ENCODE measurements at regions not wholly inside any gene's neighbourhood (a gene's known extent, or its start where the extent isn't known, plus 50 kb on each side); places are given as distances from the start of the nearest gene placed in this dataset.

GRCh38 chr3:194930377-194931204 lies 244.9 kb downstream of the FAM43A start:
- ChIA-PET POLR2A (no interaction called here), CTCF (no interaction called here)
- DNase-seq (ENCODE audit: extremely low spot score) = no peak
- TF ChIP-seq TARDBP (IDR thresholded peaks at IDR 0.05) (no peak), SUZ12 (IDR thresholded peaks at IDR 0.05) (no peak), BHLHE40 (IDR thresholded peaks at IDR 0.05; ENCODE audit: borderline replicate concordance) (no peak), NFRKB (IDR thresholded peaks at IDR 0.05) (no peak), FOXK2 (IDR thresholded peaks at IDR 0.05) (no peak)

GRCh38 chr3:194931347-194931746 lies 245.7 kb downstream of the FAM43A start:
- CTCF ChIA-PET = no interaction called here
- DNase-seq (ENCODE audit: extremely low spot score) = no peak
- TF ChIP-seq ELF4 (IDR thresholded peaks at IDR 0.05) = no peak
- no peak for TF ChIP-seq TARDBP (IDR thresholded peaks at IDR 0.05)
- no peak for TF ChIP-seq NFRKB (IDR thresholded peaks at IDR 0.05)
- no peak for TF ChIP-seq LEF1 (IDR thresholded peaks at IDR 0.05; ENCODE audit: borderline replicate concordance)
- no peak for TF ChIP-seq FOXK2 (IDR thresholded peaks at IDR 0.05)
- TF ChIP-seq FOXM1 (IDR thresholded peaks at IDR 0.05; ENCODE audit: borderline replicate concordance) = no peak
- TF ChIP-seq SUZ12 (IDR thresholded peaks at IDR 0.05) = no peak
- no peak for TF ChIP-seq PKNOX1 (IDR thresholded peaks at IDR 0.05)
- TF ChIP-seq HDGF (IDR thresholded peaks at IDR 0.05; ENCODE audit: borderline replicate concordance) = no peak
- TF ChIP-seq BHLHE40 (IDR thresholded peaks at IDR 0.05; ENCODE audit: borderline replicate concordance) = no peak
- no peak for TF ChIP-seq SP1 (IDR thresholded peaks at IDR 0.05)
- no peak for TF ChIP-seq CTBP1 (IDR thresholded peaks at IDR 0.05; ENCODE audit: borderline replicate concordance)
- TF ChIP-seq ZNF384 (IDR thresholded peaks at IDR 0.05) = no peak
- TF ChIP-seq L3MBTL2 (conservative IDR thresholded peaks at IDR 0.05) = no peak
- TF ChIP-seq ARNT (IDR thresholded peaks at IDR 0.05) = no peak
- TF ChIP-seq FOXA1 (IDR thresholded peaks at IDR 0.05) = no peak
- POLR2A ChIA-PET = no interaction called here

GRCh38 chr3:194931865-194932264 lies 246.2 kb downstream of the FAM43A start:
- ChIA-PET POLR2A (no interaction called here), CTCF (no interaction called here)
- TF ChIP-seq SP1 (IDR thresholded peaks at IDR 0.05) (no peak), BHLHE40 (IDR thresholded peaks at IDR 0.05; ENCODE audit: borderline replicate concordance) (no peak), FOXM1 (IDR thresholded peaks at IDR 0.05; ENCODE audit: borderline replicate concordance) (no peak), FOXA1 (IDR thresholded peaks at IDR 0.05) (no peak)
- DNase-seq (ENCODE audit: extremely low spot score) = no peak

- TF ChIP-seq ZNF384 (IDR thresholded peaks at IDR 0.05) (no peak), SP1 (IDR thresholded peaks at IDR 0.05) (no peak), L3MBTL2 (conservative IDR thresholded peaks at IDR 0.05) (no peak)
- CTCF ChIA-PET = no interaction called here
- POLR2A ChIA-PET = no interaction called here
- DNase-seq (ENCODE audit: extremely low spot score) = no peak
These were observed 247.8 kb downstream of the FAM43A start for GRCh38 chr3:194933465-194933864.

GRCh38 chr3:194935061-194935460 lies 249.4 kb downstream of the FAM43A start:
- ChIA-PET POLR2A (no interaction called here), CTCF (no interaction called here)
- TF ChIP-seq TARDBP (IDR thresholded peaks at IDR 0.05) (no peak), LEF1 (IDR thresholded peaks at IDR 0.05; ENCODE audit: borderline replicate concordance) (no peak), FOXA1 (IDR thresholded peaks at IDR 0.05) (no peak), HDGF (IDR thresholded peaks at IDR 0.05; ENCODE audit: borderline replicate concordance) (no peak), SUZ12 (IDR thresholded peaks at IDR 0.05) (no peak), ARNT (IDR thresholded peaks at IDR 0.05) (no peak), L3MBTL2 (conservative IDR thresholded peaks at IDR 0.05) (no peak), FOXK2 (IDR thresholded peaks at IDR 0.05) (no peak), BHLHE40 (IDR thresholded peaks at IDR 0.05; ENCODE audit: borderline replicate concordance) (no peak), NFRKB (IDR thresholded peaks at IDR 0.05) (no peak), ZNF384 (IDR thresholded peaks at IDR 0.05) (no peak), ELF4 (IDR thresholded peaks at IDR 0.05) (no peak), PKNOX1 (IDR thresholded peaks at IDR 0.05) (no peak)
- no peak for DNase-seq (ENCODE audit: extremely low spot score)

GRCh38 chr3:194935632-194936470 lies 250.2 kb downstream of the FAM43A start:
- CTCF ChIA-PET = no interaction called here
- DNase-seq (ENCODE audit: extremely low spot score) = no peak
- TF ChIP-seq NFRKB (IDR thresholded peaks at IDR 0.05) = no peak
- no peak for TF ChIP-seq HDGF (IDR thresholded peaks at IDR 0.05; ENCODE audit: borderline replicate concordance)
- TF ChIP-seq BHLHE40 (IDR thresholded peaks at IDR 0.05; ENCODE audit: borderline replicate concordance) = no peak
- no peak for TF ChIP-seq FOXM1 (IDR thresholded peaks at IDR 0.05; ENCODE audit: borderline replicate concordance)
- TF ChIP-seq ELF4 (IDR thresholded peaks at IDR 0.05) = no peak
- TF ChIP-seq ARNT (IDR thresholded peaks at IDR 0.05) = no peak
- TF ChIP-seq SP1 (IDR thresholded peaks at IDR 0.05) = no peak
- TF ChIP-seq L3MBTL2 (conservative IDR thresholded peaks at IDR 0.05) = no peak
- no peak for TF ChIP-seq ZNF384 (IDR thresholded peaks at IDR 0.05)
- TF ChIP-seq FOXK2 (IDR thresholded peaks at IDR 0.05) = no peak
- no peak for TF ChIP-seq CTBP1 (IDR thresholded peaks at IDR 0.05; ENCODE audit: borderline replicate concordance)
- no peak for TF ChIP-seq PKNOX1 (IDR thresholded peaks at IDR 0.05)
- TF ChIP-seq SUZ12 (IDR thresholded peaks at IDR 0.05) = no peak
- TF ChIP-seq LEF1 (IDR thresholded peaks at IDR 0.05; ENCODE audit: borderline replicate concordance) = no peak
- TF ChIP-seq TARDBP (IDR thresholded peaks at IDR 0.05) = no peak
- TF ChIP-seq FOXA1 (IDR thresholded peaks at IDR 0.05) = no peak
- POLR2A ChIA-PET = no interaction called here
